Renal cortical epithelial cell (primary cell): ENCODE measurements at regions not wholly inside any gene's neighbourhood (a gene's known extent, or its start where the extent isn't known, plus 50 kb on each side); places are given as distances from the start of the nearest gene placed in this dataset.

ENCODE experiments used
- DNase-seq: peaks from one replicate; pipeline ENCODE4 v3.0.0-alpha.2; 2011; ENCODE audit warnings: low read depth

GRCh38 chr9:88034964-88035363 lies 60.6 kb upstream of the CDK20 start:
- no peak for DNase-seq

DNA sequence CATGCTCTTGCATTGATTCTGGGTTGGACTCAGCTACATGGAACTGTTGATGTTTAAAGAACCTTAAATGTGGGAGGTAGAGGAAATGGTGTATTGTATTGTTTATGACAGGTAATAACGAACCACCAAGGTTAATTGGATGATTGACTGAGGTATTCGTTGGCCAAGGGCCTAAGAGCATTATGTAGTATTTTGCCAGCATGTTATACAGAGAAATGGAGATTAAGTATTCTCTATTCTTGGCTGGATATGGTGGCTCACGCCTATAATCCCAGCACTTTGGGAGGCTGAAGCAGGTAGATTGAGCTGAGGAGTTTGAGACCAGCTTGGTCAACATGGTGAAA lies 59.0 kb upstream of the CDK20 start:
- DNase-seq: no peak

DNA sequence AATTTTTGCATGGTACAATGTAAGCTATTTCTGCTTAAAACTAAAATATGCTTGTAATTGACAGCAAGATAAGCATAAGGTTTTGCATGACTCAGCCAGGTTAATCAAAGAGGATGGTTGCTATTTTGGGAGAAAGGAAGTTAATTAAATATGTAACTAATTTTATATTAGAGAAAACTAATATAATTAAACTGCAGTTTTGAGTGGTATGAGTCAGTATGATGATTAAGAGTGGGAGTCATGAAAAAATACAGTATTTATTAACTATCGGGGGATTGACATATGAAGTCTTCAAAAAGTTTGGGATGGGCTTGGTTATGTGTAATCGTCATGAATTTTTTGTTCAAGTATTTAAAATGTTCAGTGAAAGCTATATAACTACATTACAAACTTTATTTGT lies 54.0 kb upstream of the CDK20 start:
- no peak for DNase-seq

GRCh38 chr9:88026118-88026479 lies 51.8 kb upstream of the CDK20 start:
- no peak for DNase-seq

DNA sequence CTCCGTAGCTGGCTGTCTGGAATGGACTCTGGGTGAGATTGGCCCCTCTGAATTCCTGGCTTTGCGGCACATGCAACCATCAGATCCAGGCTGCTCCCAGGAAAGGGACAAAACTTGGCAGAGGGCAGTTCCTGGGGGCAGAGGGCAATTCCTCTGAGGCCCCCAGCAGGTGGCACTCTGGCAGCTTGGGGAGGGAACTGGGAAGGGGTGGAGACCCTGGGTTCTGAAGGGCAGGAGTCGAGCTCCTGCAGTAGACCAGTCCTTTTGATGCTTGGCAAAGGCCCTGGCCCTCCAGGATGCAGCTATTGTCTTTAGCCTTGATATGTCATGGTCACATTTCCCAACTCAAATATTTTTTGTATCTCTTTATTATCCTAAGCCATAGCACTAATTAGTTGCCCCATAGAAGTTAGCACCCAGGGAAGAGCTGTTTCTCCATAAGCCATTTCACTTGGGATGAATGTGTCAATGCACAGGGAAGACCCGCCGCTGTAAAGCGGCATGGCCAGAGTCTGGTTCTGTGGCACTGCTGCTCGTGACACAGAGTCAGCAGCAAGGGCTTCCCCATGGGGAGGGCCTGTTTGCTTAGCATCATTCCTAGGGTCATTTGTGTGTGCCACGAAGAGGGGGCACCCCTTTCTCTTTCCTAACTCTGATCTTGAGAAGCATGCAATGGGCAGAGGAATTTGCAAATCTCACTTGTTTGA lies 51.2 kb upstream of the CDK20 start:
- no peak for DNase-seq

DNA sequence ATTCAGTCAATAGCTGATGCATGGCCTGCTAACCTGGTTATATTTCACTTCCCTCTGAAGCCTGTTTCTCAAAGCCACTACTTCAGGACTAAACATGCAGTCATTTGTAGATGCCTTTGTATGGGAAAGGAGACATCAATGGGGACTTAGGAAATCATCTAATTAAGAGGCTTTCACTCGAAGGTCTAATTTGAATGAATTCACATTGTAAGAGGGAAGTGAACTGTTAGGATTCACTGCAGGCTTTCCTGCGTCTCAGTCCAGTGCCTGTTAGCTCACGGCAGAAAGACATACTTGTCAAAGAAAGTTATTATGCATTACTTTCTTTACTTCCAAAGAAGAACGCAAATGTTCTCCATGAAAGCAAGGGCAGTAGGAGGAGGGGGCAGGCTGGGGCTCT lies 50.6 kb upstream of the CDK20 start:
- DNase-seq: no peak
